ENCODE measurements at regions not wholly inside any gene's neighbourhood (a gene's known extent, or its start where the extent isn't known, plus 50 kb on each side); places are given as distances from the start of the nearest gene placed in this dataset.

DNA sequence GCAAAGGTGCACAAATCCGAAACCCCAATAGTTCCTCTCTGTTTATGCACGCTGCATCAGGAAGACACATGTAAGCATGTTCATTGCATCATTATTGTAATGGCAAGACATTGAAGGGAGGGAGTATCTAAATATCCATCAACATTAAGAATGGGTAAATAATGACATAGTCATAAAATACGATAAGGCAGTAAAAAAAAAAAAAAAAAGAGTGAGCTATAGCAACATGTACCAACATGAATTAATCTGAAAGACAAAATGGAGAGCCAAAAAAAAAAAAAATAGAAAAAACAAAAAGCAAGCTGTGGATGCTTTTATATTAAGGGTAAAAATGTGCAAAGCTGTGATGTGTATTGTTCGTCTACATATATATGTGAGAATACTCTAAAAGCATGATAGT, 70.2 kb upstream of the ABLIM1 start:
- Histone ChIP-seq H3K9me3 (ENCODE audit: control insufficient read depth in 5 of 5, low read length in 5 of 5) (no peaks in the 10 kb centered on the region), H3K27me3 (ENCODE audit: control insufficient read depth in 5 of 5, insufficient read depth in 4 of 5, low read length in 5 of 5) (no peaks in the 10 kb centered on the region), H3K4me1 (ENCODE audit: control insufficient read depth in 5 of 5, insufficient read depth in 5 of 5, low read length in 5 of 5) (peaks cover 0 to 14% (median 9%) of the 10 kb centered on the region in 5 donors), H3K9ac (ENCODE audit: low read length in 5 of 5) (no peak overlapping the region), H3K4me3 (ENCODE audit: low read depth in 1 of 5, low read length in 5 of 5) (no peak overlapping the region), H3K27ac (ENCODE audit: low read depth, low read length) (no peak overlapping the region), H3K36me3 (ENCODE audit: control insufficient read depth in 5 of 5, insufficient read depth in 5 of 5, low read length in 5 of 5) (no peaks in the 10 kb centered on the region)

DNA sequence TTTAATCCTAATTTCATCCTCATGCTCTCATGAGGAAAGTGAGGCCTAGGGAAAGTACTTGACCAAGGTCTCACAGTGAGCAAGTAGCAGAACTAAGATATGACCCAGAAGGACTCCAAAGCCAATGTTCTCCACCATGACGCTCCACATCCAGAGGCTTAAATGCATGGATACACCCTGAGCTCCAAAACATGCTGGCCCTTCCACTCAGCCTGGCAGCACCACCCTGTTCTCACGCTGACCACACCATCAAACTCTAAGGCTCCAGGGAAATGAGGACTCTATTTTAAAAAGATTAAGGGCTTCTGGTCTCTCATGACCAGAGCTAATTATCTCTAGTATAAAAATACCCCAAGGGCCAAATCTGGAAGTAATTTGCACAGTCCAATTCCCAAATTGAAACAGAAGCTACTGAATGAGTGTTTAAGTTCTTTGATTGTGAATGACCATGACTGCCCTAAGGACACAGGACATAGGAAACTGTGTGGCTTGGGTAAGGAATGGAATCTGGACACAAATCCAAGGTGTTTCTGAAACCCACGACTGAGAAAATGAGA, 71.1 kb upstream of the ABLIM1 start:
- Histone ChIP-seq H3K9ac (ENCODE audit: low read length in 5 of 5) (no peak overlapping the region), H3K4me3 (ENCODE audit: low read depth in 1 of 5, low read length in 5 of 5) (no peak overlapping the region), H3K27me3 (ENCODE audit: control insufficient read depth in 5 of 5, insufficient read depth in 4 of 5, low read length in 5 of 5) (no peaks in the 10 kb centered on the region), H3K4me1 (ENCODE audit: control insufficient read depth in 5 of 5, insufficient read depth in 5 of 5, low read length in 5 of 5) (peaks cover 0 to 14% (median 5%) of the 10 kb centered on the region in 5 donors), H3K9me3 (ENCODE audit: control insufficient read depth in 5 of 5, low read length in 5 of 5) (no peaks in the 10 kb centered on the region), H3K27ac (ENCODE audit: low read depth, low read length) (peak overlapping the region; percentile 13), H3K36me3 (ENCODE audit: control insufficient read depth in 5 of 5, insufficient read depth in 5 of 5, low read length in 5 of 5) (no peaks in the 10 kb centered on the region)

DNA sequence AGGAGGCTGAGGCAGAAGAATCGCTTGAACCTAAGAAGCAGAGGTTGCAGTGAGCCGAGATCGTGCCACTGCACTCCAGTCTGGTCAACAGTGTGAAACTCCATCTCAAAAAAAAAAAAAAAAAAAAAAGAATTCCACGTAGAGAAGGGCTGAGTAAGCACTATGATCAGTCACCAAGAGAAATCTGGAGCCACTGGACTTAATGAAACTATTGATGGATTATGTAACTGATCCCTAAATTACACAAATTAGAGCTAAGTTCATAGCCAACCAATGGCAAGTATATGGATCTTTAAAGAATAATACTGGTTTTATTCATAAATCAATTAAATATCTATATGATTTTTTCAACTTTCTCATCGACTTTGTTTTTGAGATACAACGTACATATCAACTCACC, 72.2 kb upstream of the ABLIM1 start:
- Histone ChIP-seq H3K4me1 (ENCODE audit: control insufficient read depth in 5 of 5, insufficient read depth in 5 of 5, low read length in 5 of 5) (peaks cover 0 to 12% (median 0%) of the 10 kb centered on the region in 5 donors), H3K36me3 (ENCODE audit: control insufficient read depth in 5 of 5, insufficient read depth in 5 of 5, low read length in 5 of 5) (no peaks in the 10 kb centered on the region), H3K4me3 (ENCODE audit: low read depth in 1 of 5, low read length in 5 of 5) (no peak overlapping the region), H3K9me3 (ENCODE audit: control insufficient read depth in 5 of 5, low read length in 5 of 5) (no peaks in the 10 kb centered on the region), H3K9ac (ENCODE audit: low read length in 5 of 5) (no peak overlapping the region), H3K27me3 (ENCODE audit: control insufficient read depth in 5 of 5, insufficient read depth in 4 of 5, low read length in 5 of 5) (no peaks in the 10 kb centered on the region), H3K27ac (ENCODE audit: low read depth, low read length) (peak overlapping the region; percentile 13)

DNA sequence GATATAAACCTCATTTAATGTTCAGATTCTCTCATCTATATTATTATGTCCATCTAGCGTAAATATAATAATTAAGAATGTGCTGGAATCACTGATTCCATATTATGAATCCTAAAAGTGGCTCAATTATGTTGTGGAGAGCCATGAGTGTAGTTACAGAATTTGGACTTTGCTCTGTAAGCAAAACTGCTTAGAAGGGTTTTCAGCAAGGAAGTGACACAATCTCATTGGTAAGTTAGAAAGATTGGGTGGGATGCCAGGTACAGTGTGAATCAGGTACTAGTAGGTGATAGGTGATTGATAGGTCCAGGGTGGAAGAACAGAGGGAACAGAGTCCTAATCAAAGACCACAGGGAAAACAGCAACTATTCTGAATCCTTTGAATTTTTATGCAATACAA, 74.9 kb upstream of the ABLIM1 start:
- no peaks in the 10 kb centered on the region for H3K9me3 ChIP-seq (ENCODE audit: control insufficient read depth in 5 of 5, low read length in 5 of 5)
- no peaks in the 10 kb centered on the region for H3K27me3 ChIP-seq (ENCODE audit: control insufficient read depth in 5 of 5, insufficient read depth in 4 of 5, low read length in 5 of 5)
- peaks cover 0 to 12% (median 0%) of the 10 kb centered on the region in 5 donors for H3K4me1 ChIP-seq (ENCODE audit: control insufficient read depth in 5 of 5, insufficient read depth in 5 of 5, low read length in 5 of 5)
- H3K4me3 ChIP-seq (ENCODE audit: low read depth in 1 of 5, low read length in 5 of 5): no peak overlapping the region
- H3K36me3 ChIP-seq (ENCODE audit: control insufficient read depth in 5 of 5, insufficient read depth in 5 of 5, low read length in 5 of 5): no peaks in the 10 kb centered on the region
- H3K9ac ChIP-seq (ENCODE audit: low read length in 5 of 5): no peak overlapping the region
- H3K27ac ChIP-seq (ENCODE audit: low read depth, low read length): no peak overlapping the region

DNA sequence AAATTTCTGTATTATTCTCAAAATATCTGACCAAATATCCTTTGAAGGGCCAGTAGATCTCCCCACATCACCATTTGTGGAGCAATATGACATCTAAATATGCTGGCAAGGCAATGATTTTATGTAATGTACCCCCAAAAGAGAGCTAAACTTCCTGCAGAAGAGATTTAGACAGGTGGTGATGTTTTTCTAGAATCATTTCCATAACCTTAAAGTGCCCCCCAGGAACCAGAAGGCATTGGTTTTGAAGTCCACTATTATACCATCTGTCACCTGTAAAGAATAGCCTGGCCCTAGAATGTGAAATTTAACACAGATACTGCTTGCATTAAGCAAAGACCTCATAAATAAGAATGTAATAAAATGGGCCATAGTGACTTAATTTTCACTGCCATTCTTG, 77.9 kb upstream of the ABLIM1 start:
- no peaks in the 10 kb centered on the region for H3K27me3 ChIP-seq (ENCODE audit: control insufficient read depth in 5 of 5, insufficient read depth in 4 of 5, low read length in 5 of 5)
- no peak overlapping the region for H3K9ac ChIP-seq (ENCODE audit: low read length in 5 of 5)
- H3K4me3 ChIP-seq (ENCODE audit: low read depth in 1 of 5, low read length in 5 of 5): no peak overlapping the region
- H3K9me3 ChIP-seq (ENCODE audit: control insufficient read depth in 5 of 5, low read length in 5 of 5): no peaks in the 10 kb centered on the region
- peaks cover 0 to 7% (median 0%) of the 10 kb centered on the region in 5 donors for H3K4me1 ChIP-seq (ENCODE audit: control insufficient read depth in 5 of 5, insufficient read depth in 5 of 5, low read length in 5 of 5)
- no peaks in the 10 kb centered on the region for H3K36me3 ChIP-seq (ENCODE audit: control insufficient read depth in 5 of 5, insufficient read depth in 5 of 5, low read length in 5 of 5)
- H3K27ac ChIP-seq (ENCODE audit: low read depth, low read length): no peak overlapping the region

DNA sequence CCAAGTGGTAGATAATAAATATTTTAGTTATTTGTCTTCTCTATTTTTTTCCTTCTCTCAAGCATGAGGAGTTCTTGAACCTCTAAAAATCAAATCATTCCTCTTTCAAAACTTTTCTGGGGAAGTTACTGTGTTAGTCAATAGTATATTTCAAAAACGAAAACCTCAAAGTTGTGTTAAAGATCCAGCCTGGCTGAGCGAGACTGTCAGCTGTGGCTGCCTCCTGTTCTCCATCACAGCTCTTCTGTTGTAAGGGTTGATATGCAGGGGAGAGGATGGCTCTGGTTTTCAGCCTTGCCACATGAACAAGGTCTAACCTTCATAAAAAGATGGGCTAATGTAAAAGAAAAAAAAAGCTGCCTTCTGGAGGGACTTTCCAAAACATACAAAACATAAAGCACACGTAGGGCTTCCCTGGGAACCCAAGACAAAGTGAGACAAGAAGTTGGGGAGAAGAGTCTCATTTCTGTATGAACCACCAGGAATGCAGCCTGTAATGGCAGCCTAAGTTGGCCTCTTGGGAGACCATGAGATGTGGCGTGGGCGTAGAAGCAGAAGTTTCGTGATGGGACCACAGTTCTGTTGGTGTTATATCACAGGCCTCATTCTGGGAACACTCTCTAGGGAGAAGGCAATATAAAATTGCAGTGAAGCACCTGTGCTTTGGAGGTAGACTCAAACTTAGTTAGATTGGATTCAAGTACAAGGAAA, 77.9 kb upstream of the FHIP2A start:
- Histone ChIP-seq H3K4me1 (ENCODE audit: control insufficient read depth in 5 of 5, insufficient read depth in 5 of 5, low read length in 5 of 5) (peaks cover 0 to 12% (median 6%) of the 10 kb centered on the region in 5 donors), H3K9ac (ENCODE audit: low read length in 5 of 5) (no peak overlapping the region), H3K27me3 (ENCODE audit: control insufficient read depth in 5 of 5, insufficient read depth in 4 of 5, low read length in 5 of 5) (no peaks in the 10 kb centered on the region), H3K27ac (ENCODE audit: low read depth, low read length) (no peak overlapping the region), H3K4me3 (ENCODE audit: low read depth in 1 of 5, low read length in 5 of 5) (no peak overlapping the region), H3K36me3 (ENCODE audit: control insufficient read depth in 5 of 5, insufficient read depth in 5 of 5, low read length in 5 of 5) (no peaks in the 10 kb centered on the region), H3K9me3 (ENCODE audit: control insufficient read depth in 5 of 5, low read length in 5 of 5) (no peaks in the 10 kb centered on the region)

DNA sequence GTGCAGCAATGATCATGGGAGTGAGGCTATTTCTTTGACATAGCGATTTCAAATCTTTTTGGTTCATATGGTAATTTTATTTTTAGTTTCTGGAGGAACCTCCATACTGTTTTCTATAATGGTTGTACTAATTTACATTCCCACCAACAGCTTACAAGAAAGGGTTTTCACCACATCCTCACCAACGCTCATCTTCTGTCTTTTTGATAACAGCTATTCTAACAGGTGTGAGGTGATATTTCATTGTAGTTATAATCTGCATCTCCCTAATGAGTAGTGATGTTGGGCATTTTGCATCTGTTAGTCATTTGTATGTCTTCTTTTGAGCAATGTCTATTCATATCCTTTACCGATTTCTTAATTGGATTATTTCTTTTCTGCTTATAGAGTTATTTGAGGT, 75.0 kb upstream of the FHIP2A start:
- Histone ChIP-seq H3K9me3 (ENCODE audit: control insufficient read depth in 5 of 5, low read length in 5 of 5) (no peaks in the 10 kb centered on the region), H3K27me3 (ENCODE audit: control insufficient read depth in 5 of 5, insufficient read depth in 4 of 5, low read length in 5 of 5) (no peaks in the 10 kb centered on the region), H3K4me3 (ENCODE audit: low read depth in 1 of 5, low read length in 5 of 5) (no peak overlapping the region), H3K4me1 (ENCODE audit: control insufficient read depth in 5 of 5, insufficient read depth in 5 of 5, low read length in 5 of 5) (peaks cover 0 to 25% (median 16%) of the 10 kb centered on the region in 5 donors), H3K9ac (ENCODE audit: low read length in 5 of 5) (no peak overlapping the region), H3K36me3 (ENCODE audit: control insufficient read depth in 5 of 5, insufficient read depth in 5 of 5, low read length in 5 of 5) (no peaks in the 10 kb centered on the region), H3K27ac (ENCODE audit: low read depth, low read length) (no peak overlapping the region)

DNA sequence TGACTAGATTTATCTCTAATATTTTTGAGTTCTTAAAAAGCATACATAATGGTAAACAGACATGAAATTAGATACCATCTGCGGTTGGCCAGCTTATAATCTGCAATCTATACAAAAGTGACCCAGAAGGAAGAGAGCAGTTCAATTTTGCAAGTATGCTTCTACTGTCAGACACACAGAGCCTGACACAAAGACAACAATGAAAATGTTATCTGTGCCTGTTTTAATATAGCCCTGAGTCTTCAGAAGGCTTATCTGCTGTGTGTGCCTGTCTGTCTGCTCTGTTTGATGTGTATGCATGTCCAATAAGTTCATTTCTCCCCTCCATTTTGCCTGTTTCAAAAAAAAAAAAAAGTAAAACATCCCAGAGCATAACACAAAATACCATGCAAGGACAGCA, 73.3 kb upstream of the FHIP2A start:
- Histone ChIP-seq H3K27ac (ENCODE audit: low read depth, low read length) (peak overlapping the region; percentile 61), H3K9ac (ENCODE audit: low read length in 5 of 5) (no peak overlapping the region), H3K4me1 (ENCODE audit: control insufficient read depth in 5 of 5, insufficient read depth in 5 of 5, low read length in 5 of 5) (peaks cover 0 to 28% (median 17%) of the 10 kb centered on the region in 5 donors), H3K27me3 (ENCODE audit: control insufficient read depth in 5 of 5, insufficient read depth in 4 of 5, low read length in 5 of 5) (no peaks in the 10 kb centered on the region), H3K9me3 (ENCODE audit: control insufficient read depth in 5 of 5, low read length in 5 of 5) (no peaks in the 10 kb centered on the region), H3K36me3 (ENCODE audit: control insufficient read depth in 5 of 5, insufficient read depth in 5 of 5, low read length in 5 of 5) (no peaks in the 10 kb centered on the region), H3K4me3 (ENCODE audit: low read depth in 1 of 5, low read length in 5 of 5) (no peak overlapping the region)

DNA sequence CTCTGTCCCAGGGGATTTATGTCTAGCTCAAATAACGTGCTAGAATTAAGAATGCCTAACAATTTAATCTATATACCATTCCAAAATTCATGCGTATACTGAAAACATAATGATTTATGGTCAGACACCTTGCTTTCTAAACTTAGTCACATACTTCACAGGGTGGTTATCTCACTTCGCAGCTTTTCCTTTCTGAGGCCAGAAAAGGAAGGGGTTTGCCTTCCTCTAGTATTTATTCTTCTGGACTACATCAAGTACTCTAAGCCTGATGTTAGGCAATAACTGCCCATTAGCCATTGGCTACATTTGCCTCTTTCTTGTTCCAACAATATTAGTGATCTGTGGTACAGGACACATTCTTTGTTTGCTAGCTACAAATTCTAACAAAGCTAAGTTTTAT, 72.6 kb upstream of the FHIP2A start:
- H3K9me3 ChIP-seq (ENCODE audit: control insufficient read depth in 5 of 5, low read length in 5 of 5): no peaks in the 10 kb centered on the region
- peaks cover 0 to 30% (median 17%) of the 10 kb centered on the region in 5 donors for H3K4me1 ChIP-seq (ENCODE audit: control insufficient read depth in 5 of 5, insufficient read depth in 5 of 5, low read length in 5 of 5)
- H3K36me3 ChIP-seq (ENCODE audit: control insufficient read depth in 5 of 5, insufficient read depth in 5 of 5, low read length in 5 of 5): no peaks in the 10 kb centered on the region
- H3K9ac ChIP-seq (ENCODE audit: low read length in 5 of 5): no peak overlapping the region
- peak overlapping the region; percentile 61 for H3K27ac ChIP-seq (ENCODE audit: low read depth, low read length)
- H3K4me3 ChIP-seq (ENCODE audit: low read depth in 1 of 5, low read length in 5 of 5): no peak overlapping the region
- H3K27me3 ChIP-seq (ENCODE audit: control insufficient read depth in 5 of 5, insufficient read depth in 4 of 5, low read length in 5 of 5): no peaks in the 10 kb centered on the region

DNA sequence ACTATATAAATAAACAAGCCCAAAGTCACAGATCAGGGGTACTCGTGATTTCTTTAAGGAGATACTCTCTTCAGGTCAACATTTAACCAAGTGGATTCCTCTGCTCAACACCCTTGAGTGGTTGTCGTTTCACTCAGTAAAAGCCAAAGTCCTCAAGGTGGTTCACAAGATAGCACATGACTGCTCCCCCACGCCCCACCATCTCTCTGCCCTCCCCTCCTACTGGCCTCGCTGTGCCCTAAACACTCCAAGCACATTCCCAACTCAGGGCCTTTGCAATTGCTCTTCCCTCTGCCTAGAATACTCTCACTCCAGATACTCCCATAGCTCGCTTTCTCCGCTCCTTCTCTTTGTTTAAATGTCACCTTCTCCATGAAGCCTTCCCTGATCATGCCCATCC, 72.1 kb upstream of the FHIP2A start:
- H3K27ac ChIP-seq (ENCODE audit: low read depth, low read length): peak overlapping the region; percentile 50
- no peaks in the 10 kb centered on the region for H3K9me3 ChIP-seq (ENCODE audit: control insufficient read depth in 5 of 5, low read length in 5 of 5)
- no peak overlapping the region for H3K4me3 ChIP-seq (ENCODE audit: low read depth in 1 of 5, low read length in 5 of 5)
- peaks cover 0 to 35% (median 18%) of the 10 kb centered on the region in 5 donors for H3K4me1 ChIP-seq (ENCODE audit: control insufficient read depth in 5 of 5, insufficient read depth in 5 of 5, low read length in 5 of 5)
- no peaks in the 10 kb centered on the region for H3K27me3 ChIP-seq (ENCODE audit: control insufficient read depth in 5 of 5, insufficient read depth in 4 of 5, low read length in 5 of 5)
- no peak overlapping the region for H3K9ac ChIP-seq (ENCODE audit: low read length in 5 of 5)
- H3K36me3 ChIP-seq (ENCODE audit: control insufficient read depth in 5 of 5, insufficient read depth in 5 of 5, low read length in 5 of 5): no peaks in the 10 kb centered on the region

Data from subcutaneous abdominal adipose tissue (tissue), 5 donors.